GM19452 (cell line): ENCODE measurements at regions not wholly inside any gene's neighbourhood (a gene's known extent, or its start where the extent isn't known, plus 50 kb on each side); places are given as distances from the start of the nearest gene placed in this dataset.
"Not testable (repeated sequence)": the region's sequence is repeated elsewhere in the genome, so short reads cannot be mapped to it uniquely, and the experiment has no call there.

Source experiments
- ATAC-seq: cut with Tn5 transposase; IDR thresholded peaks from one replicate; pipeline ENCODE4 v1.9.1; 2021; ENCODE audit not compliant: unreplicated experiment

DNA sequence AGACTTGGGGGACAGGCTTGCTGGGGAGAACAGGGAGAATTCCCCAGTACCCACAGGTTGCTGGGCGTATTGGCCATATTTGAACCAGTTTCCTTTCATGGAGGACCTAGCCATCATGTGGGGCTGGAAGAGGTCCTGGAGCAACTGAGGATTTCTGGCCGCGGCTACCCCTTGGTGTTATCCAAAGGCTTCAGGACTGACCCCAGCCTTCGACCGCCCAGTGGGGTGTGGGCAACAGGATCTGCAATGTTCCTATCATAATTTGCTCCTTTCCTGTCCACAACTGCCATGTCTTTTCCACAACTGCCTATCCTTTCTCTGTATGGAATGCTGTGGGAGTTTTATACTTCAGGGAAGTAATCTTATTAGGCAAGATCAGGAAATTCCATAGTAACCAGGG, 1053.6 kb upstream of the SLC39A10 start:
- ATAC-seq = no peak

DNA sequence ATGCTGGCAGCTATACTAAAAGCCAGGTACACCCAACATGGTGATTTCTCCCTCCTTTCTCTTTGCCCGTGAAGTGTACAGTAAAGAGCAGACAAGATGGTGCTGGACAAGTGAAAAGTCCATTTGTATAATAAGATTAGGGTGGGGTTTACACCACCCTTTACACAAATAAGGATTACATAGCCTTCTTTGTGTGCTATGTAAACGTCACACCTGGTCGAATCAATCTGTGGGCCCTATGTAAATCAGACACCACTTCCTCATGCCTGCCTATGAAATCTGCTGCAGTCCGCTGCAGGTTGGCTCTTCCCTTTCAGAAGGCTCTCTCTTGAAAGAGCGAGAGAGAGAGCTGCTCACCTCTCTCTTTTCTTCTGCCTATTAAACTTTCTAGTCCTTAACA, 1054.3 kb upstream of the SLC39A10 start:
- no peak for ATAC-seq

DNA sequence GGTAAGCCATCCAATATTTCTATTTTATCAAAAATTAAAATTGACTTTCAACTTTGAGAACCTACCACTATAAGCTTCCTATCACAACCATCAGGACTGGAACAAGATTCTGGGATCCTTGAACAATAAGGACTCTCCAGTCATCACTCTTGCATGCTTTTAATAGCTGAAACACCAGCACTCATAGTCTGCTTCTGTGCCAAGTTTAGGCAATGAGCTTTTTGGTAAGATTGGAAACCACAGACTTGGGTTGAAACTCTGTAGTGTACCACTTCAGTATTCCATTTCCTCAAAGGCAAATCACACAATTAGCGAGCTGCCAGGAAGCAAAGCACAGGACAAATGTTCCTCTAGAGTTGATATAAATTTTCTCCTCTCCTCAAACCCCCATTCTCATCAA, 1065.8 kb upstream of the SLC39A10 start:
- no peak for ATAC-seq

DNA sequence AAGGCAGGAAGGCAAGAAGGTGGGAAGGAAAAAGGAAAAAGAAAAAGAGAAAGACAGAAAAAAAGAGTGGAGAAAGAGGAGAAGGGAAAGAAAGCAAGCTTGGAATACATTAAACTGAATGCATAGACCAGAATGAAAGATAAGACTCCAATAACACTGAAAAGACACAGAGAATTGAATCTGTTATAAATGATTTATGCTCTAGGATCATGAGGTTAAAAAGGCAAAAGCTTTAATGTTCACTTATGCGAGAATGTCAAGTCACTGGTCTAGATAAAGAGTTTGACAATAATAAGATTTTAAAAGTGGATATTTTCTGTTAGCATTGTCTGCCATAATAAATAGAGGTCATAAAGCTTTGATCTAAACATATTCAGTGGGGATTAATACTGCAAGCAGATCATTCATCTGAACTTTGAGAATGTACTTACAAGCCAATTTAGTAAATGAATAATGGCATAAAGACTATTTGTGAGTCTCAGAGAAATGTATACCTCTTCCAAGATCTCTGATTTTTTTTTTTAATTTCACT, 1069.2 kb upstream of the SLC39A10 start:
- no peak for ATAC-seq

DNA sequence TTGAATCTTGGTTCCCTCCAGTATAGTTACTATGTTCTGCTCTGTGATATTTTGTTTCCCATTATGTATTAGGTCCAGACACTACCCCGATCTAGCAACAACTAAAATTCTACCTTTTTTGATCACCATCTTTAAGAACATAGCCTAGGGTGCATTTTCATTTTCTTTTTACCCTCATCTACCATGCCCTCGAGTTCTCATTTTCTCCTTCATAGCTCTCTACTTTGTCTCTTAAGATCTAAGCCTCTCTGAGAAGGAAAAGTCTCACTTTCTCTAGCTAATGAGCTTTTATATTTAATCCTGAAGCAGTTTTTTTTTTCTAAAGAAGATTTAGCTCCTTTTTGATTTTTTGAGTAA, 1089.4 kb upstream of the SLC39A10 start:
- ATAC-seq = peak; percentile 68

GRCh38 chr2:194566907-194567660, 1089.9 kb upstream of the SLC39A10 start:
- ATAC-seq = peak; percentile 90

- ATAC-seq = no peak
These were observed 1092.6 kb upstream of the SLC39A10 start for GRCh38 chr2:194564422-194564821.

DNA sequence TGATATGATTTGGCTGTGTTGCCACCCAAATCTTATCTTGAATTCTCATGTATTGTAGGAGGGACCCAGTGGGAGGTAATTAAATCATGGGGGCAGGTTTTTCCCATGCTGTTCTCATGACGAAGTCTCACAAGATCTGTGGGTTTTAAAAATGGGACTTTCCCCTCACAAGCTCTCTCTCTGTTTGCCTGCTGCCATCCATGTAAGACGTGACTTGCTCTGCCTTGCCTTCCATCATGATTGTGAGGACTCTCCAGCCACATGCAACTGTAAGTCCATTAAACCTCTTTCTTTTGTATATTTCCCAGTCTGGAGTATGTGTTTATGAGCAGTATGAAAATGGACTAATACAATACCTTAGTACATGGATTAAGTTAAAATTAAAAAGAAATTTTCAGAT, 1094.7 kb upstream of the SLC39A10 start:
- ATAC-seq = no peak

DNA sequence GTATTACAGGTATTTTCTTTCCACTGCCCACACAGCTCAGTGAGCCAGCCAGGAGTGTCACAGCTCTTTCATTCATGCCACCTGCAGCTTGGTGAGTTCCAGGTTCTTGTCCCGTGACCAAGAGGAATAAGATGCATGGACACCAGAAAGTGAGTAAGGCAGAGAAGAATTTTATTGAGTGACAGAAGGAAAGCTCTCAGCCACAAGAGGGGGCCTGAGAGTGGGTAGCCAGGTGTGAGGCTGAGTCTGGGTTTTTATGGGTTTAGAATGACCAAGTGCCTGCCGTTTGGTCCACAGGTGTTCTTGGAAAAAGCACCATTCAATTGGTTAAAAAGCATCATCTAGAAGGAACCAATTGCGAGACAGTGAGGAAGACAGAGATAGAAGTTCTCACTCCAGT, 1097.1 kb upstream of the SLC39A10 start:
- no peak for ATAC-seq

DNA sequence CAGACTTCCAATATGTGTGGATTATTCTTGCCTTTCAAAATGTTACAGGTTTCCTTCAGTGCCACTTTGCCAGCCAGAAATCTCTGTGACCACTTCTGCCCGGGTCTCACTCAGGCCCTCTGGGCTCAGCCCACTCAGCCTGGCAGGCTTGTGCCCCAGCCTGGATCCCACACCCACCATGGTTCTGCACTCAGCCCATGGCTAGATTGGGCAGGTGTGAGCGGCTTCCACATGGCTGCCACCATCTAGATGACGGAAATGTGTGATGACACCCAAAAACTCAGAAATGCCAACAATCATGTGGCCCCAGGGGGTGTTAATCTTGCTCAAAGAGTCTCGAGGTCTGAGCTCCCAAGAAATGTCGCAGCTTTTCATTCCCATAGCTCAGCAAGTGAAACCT, 1097.5 kb upstream of the SLC39A10 start:
- ATAC-seq = no peak

DNA sequence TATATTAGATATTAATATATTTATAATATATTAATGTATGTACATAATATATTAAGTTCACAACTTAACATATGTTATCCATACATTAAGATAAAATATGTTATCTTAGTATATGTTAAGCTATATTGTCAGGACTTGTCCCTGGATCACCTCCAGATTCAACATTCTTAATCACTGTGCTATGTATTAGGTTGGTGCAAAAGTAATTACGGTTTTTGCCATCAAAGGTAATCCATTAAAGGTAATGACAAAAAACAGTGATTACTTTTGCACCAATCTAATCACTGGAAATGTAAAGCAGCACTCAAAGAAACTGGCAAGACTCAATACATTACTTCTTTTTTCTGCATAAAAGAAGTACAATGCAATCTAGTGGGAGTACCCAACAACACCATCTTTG, 1099.0 kb upstream of the SLC39A10 start:
- ATAC-seq = no peak

- no peak for ATAC-seq
These were observed 1100.4 kb upstream of the SLC39A10 start for GRCh38 chr2:194556629-194557028.

GRCh38 chr2:194553980-194554379, 1103.0 kb upstream of the SLC39A10 start:
- ATAC-seq = no peak

- no peak for ATAC-seq
These were observed 1106.3 kb upstream of the SLC39A10 start for GRCh38 chr2:194550702-194551101.

- ATAC-seq = no peak
These were observed 1107.6 kb upstream of the SLC39A10 start for GRCh38 chr2:194549387-194549786.

DNA sequence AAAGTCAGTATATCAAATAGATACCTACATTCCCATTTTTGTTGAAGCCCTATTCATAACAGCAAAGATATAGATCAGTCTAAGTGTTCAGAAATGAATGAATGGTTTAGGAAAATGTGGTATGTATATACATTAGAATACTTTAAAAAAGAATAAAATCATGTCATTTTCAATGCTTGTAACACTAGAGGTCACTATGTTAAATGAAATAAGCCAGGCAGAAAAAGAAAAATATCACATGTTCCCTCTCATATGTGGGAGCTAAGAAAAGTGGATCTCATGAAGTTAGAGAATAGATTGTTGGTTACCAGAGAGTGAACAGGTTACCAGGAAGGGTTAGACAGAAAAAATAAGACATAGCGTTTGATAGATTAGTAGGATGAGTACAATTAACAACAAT, 1111.0 kb upstream of the SLC39A10 start:
- ATAC-seq = no peak

DNA sequence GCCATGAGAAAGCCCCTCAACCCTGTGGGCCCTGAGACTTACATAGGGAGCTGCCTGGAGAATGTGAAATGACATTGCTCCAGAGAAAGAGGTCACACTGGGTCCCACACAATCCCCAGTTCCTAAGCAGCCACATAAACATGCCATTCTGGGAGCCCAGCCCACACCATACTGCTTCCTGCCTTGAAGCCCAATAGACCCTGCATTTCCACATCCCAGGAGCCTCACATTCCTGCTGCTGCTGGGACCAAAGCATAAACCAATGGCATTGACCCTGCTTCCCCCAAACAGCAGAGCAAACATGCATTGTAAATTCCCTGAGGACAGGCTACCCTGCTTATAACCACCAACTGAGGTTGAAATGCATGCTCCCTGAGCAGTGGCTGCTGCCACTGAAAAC, 1117.6 kb upstream of the SLC39A10 start:
- no peak for ATAC-seq

- ATAC-seq = no peak
These were observed 1130.9 kb upstream of the SLC39A10 start for GRCh38 chr2:194526121-194526520.

DNA sequence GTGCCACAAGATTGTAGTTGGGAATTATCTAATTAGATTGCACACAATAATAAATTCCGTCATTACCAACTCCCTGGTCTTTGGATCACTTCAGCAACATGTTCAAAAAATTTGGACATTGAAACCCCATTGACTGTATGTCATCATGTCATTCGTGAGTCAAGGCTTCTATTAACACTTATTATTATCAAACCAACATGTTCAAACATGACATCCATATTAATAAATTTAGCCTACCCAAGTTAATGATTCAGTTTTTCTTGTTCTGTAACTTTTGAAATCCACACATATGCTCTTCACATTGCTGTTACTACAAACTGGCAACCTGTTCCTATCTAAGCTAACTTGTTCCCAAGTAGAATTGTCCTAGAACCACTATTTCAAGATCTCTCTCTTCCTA, 1142.7 kb upstream of the SLC39A10 start:
- no peak for ATAC-seq

GRCh38 chr2:194511070-194511469, 1146.0 kb upstream of the SLC39A10 start:
- ATAC-seq = not testable (repeated sequence)

DNA sequence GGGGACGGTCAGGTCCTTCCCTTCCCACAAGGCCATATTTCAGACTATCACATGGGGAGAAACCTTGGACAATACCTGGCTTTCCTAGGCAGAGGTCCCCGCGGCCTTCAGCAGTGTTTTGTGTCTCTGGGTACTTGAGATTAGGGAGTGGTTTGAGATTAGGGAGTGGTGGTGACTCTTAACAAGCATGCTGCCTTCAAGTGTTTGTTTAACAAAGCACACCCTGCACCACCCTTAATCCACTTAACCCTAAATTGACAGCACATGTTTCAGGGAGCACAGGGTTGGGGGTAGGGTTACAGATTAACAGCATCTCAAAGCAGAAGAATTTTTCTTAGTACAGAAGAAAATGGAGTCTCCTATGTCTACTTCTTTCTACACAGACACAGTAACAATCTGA, 1152.2 kb upstream of the SLC39A10 start:
- ATAC-seq = not testable (repeated sequence)

GRCh38 chr2:194495046-194495445, 1162.0 kb upstream of the SLC39A10 start:
- ATAC-seq = no peak

GRCh38 chr2:194494401-194494800, 1162.6 kb upstream of the SLC39A10 start:
- ATAC-seq = no peak
